ENCODE measurements at regions not wholly inside any gene's neighbourhood (a gene's known extent, or its start where the extent isn't known, plus 50 kb on each side); places are given as distances from the start of the nearest gene placed in this dataset.

DNA sequence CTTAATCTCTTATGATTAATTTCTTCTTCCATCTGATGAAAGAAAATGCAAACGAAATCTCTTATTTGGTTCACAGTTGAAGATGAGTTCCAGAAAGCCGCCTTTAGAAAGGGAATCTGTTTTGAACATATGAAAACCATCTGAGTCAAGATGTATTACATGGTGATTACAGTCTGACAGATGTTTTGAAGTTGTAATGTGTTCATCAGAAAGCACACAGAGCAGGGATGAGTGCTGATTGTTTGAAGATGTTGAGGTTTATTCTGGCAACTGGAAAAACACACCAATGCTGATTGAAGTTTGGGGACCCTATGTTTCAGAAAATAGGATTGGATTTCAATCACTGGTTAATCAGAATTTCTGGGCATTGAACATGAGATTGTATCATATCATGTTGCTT, 99.7 kb downstream of the TMSB4Y start:
- H3K27me3 Mint-ChIP-seq (ENCODE audit: unreplicated experiment): no peaks in the 10 kb centered on the region
- no peak overlapping the region for H3K27ac Mint-ChIP-seq (ENCODE audit: unreplicated experiment)
- H3K9me3 Mint-ChIP-seq (ENCODE audit: unreplicated experiment): no peaks in the 10 kb centered on the region
- H3K4me3 Mint-ChIP-seq (ENCODE audit: unreplicated experiment): no peak overlapping the region
- TF ChIP-seq, protein P1, sequence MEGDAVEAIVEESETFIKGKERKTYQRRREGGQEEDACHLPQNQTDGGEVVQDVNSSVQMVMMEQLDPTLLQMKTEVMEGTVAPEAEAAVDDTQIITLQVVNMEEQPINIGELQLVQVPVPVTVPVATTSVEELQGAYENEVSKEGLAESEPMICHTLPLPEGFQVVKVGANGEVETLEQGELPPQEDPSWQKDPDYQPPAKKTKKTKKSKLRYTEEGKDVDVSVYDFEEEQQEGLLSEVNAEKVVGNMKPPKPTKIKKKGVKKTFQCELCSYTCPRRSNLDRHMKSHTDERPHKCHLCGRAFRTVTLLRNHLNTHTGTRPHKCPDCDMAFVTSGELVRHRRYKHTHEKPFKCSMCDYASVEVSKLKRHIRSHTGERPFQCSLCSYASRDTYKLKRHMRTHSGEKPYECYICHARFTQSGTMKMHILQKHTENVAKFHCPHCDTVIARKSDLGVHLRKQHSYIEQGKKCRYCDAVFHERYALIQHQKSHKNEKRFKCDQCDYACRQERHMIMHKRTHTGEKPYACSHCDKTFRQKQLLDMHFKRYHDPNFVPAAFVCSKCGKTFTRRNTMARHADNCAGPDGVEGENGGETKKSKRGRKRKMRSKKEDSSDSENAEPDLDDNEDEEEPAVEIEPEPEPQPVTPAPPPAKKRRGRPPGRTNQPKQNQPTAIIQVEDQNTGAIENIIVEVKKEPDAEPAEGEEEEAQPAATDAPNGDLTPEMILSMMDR (IDR thresholded peaks at IDR 0.05; ENCODE audit: partially characterized antibody, unreplicated experiment): no peak
- peaks cover 5% of the 10 kb centered on the region for H3K36me3 Mint-ChIP-seq (ENCODE audit: unreplicated experiment)
- no peak for DNase-seq
- no peaks in the 10 kb centered on the region for H3K4me1 Mint-ChIP-seq (ENCODE audit: low read depth, unreplicated experiment)

GRCh38 chrY:13804124-13805056, 100.7 kb downstream of the TMSB4Y start:
- H3K4me1 Mint-ChIP-seq (ENCODE audit: low read depth, unreplicated experiment): no peaks in the 10 kb centered on the region
- TF ChIP-seq, protein P1 (IDR thresholded peaks at IDR 0.05; ENCODE audit: partially characterized antibody, unreplicated experiment): no peak
- no peak for DNase-seq
- no peak overlapping the region for H3K27ac Mint-ChIP-seq (ENCODE audit: unreplicated experiment)
- no peaks in the 10 kb centered on the region for H3K9me3 Mint-ChIP-seq (ENCODE audit: unreplicated experiment)
- peaks cover 8% of the 10 kb centered on the region for H3K36me3 Mint-ChIP-seq (ENCODE audit: unreplicated experiment)
- H3K4me3 Mint-ChIP-seq (ENCODE audit: unreplicated experiment): no peak overlapping the region
- H3K27me3 Mint-ChIP-seq (ENCODE audit: unreplicated experiment): no peaks in the 10 kb centered on the region

GRCh38 chrY:13805057-13805735, 101.5 kb downstream of the TMSB4Y start:
- Mint-ChIP-seq H3K27ac (ENCODE audit: unreplicated experiment) (no peak overlapping the region), H3K27me3 (ENCODE audit: unreplicated experiment) (no peaks in the 10 kb centered on the region), H3K4me3 (ENCODE audit: unreplicated experiment) (no peak overlapping the region), H3K4me1 (ENCODE audit: low read depth, unreplicated experiment) (no peaks in the 10 kb centered on the region), H3K36me3 (ENCODE audit: unreplicated experiment) (peaks cover 8% of the 10 kb centered on the region), H3K9me3 (ENCODE audit: unreplicated experiment) (no peaks in the 10 kb centered on the region)
- DNase-seq: no peak
- TF ChIP-seq, protein P1 (IDR thresholded peaks at IDR 0.05; ENCODE audit: partially characterized antibody, unreplicated experiment): no peak

DNA sequence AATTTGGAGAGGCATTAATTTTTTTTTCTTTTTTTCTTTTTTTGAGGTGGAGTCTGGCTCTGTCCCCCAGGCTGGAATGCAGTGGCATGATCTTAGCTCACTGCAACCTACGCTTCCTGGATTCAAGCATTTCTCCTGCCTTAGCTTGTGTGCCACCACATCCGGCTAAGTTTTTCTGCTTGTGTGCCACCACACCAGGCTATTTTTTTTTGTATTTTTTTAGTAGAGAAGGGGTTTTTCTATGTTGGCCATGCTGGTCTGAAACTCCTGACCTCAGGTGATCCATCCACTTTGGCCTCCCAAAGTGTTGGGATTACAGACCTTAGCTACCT, 102.0 kb downstream of the TMSB4Y start:
- no peak overlapping the region for H3K4me3 Mint-ChIP-seq (ENCODE audit: unreplicated experiment)
- no peaks in the 10 kb centered on the region for H3K4me1 Mint-ChIP-seq (ENCODE audit: low read depth, unreplicated experiment)
- TF ChIP-seq, protein P1 (IDR thresholded peaks at IDR 0.05; ENCODE audit: partially characterized antibody, unreplicated experiment): no peak
- H3K27me3 Mint-ChIP-seq (ENCODE audit: unreplicated experiment): no peaks in the 10 kb centered on the region
- H3K27ac Mint-ChIP-seq (ENCODE audit: unreplicated experiment): no peak overlapping the region
- H3K36me3 Mint-ChIP-seq (ENCODE audit: unreplicated experiment): peaks cover 8% of the 10 kb centered on the region
- DNase-seq: no peak
- H3K9me3 Mint-ChIP-seq (ENCODE audit: unreplicated experiment): no peaks in the 10 kb centered on the region

GRCh38 chrY:13830089-13830488, 126.4 kb downstream of the TMSB4Y start:
- Mint-ChIP-seq H3K9me3 (ENCODE audit: unreplicated experiment) (no peaks in the 10 kb centered on the region), H3K36me3 (ENCODE audit: unreplicated experiment) (peaks cover 5% of the 10 kb centered on the region), H3K4me3 (ENCODE audit: unreplicated experiment) (no peak overlapping the region), H3K27ac (ENCODE audit: unreplicated experiment) (no peak overlapping the region), H3K4me1 (ENCODE audit: low read depth, unreplicated experiment) (no peaks in the 10 kb centered on the region), H3K27me3 (ENCODE audit: unreplicated experiment) (peaks cover 1% of the 10 kb centered on the region)
- DNase-seq: no peak
- TF ChIP-seq, protein P1 (IDR thresholded peaks at IDR 0.05; ENCODE audit: partially characterized antibody, unreplicated experiment): no peak

Data from glutamatergic neuron (in vitro differentiated cells).